ENCODE measurements at regions not wholly inside any gene's neighbourhood (a gene's known extent, or its start where the extent isn't known, plus 50 kb on each side); places are given as distances from the start of the nearest gene placed in this dataset.

- H3K4me2 ChIP-seq = no peak overlapping the region
- no peaks in the 10 kb centered on the region for H4K20me1 ChIP-seq (ENCODE audit: insufficient read depth, poor library complexity, severe bottlenecking)
- H3K36me3 ChIP-seq (replicated peaks; ENCODE audit: insufficient read depth, low read depth) = no peaks in the 10 kb centered on the region
- H3K27me3 ChIP-seq = no peaks in the 10 kb centered on the region
- no peak overlapping the region for H3K4me3 ChIP-seq
- WGBS (ENCODE audit: low lambda C conversion rate, missing lambda C conversion rate) = 81% methylated on average over 3 of the region's 3 CpGs
- no peaks in the 10 kb centered on the region for H3K9me3 ChIP-seq (ENCODE audit: low read depth)
- peaks cover 29% of the 10 kb centered on the region for H3K4me1 ChIP-seq (ENCODE audit: insufficient read depth)
- no peak for DNase-seq (ENCODE audit: low spot score)
- H2AFZ ChIP-seq = no peak overlapping the region
- TF ChIP-seq EZH2 (IDR thresholded peaks at IDR 0.05; ENCODE audit: borderline replicate concordance) (no peak), CTCF (IDR thresholded peaks at IDR 0.05; ENCODE audit: poor library complexity) (no peak), EZH2phosphoT487 (IDR thresholded peaks at IDR 0.05; ENCODE audit: low read depth, severe bottlenecking, unreplicated experiment) (no peak)
- H3K79me2 ChIP-seq = no peaks in the 10 kb centered on the region
- H3K9me2 ChIP-seq (replicated peaks; ENCODE audit: insufficient read depth) = no peaks in the 10 kb centered on the region
- H3K27ac ChIP-seq = no peak overlapping the region
Observed at GRCh38 chr5:160479220-160479619, 57.6 kb downstream of the PTTG1 start.

DNA sequence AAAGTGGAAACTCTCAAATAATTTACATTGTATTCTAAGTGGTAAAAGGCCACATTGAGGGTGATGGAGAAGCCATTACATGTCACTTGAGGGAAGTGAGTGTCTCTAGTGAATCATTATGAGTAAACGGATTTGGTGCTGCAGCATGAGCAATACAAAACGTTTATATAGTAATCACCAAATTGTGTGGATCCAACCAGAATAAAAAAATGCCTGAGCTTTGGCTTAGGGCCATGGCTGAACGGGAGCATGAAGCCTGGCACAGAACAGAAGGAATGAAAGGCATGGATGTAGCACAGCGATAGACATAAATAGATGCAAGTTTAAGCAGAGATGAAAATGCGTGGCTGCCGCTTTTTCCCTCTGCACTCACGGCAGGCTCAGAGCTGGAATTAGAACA is 58.3 kb downstream of the PTTG1 start:
- Histone ChIP-seq H2AFZ (no peak overlapping the region), H3K27me3 (no peaks in the 10 kb centered on the region), H3K4me2 (no peak overlapping the region), H3K36me3 (replicated peaks; ENCODE audit: insufficient read depth, low read depth) (no peaks in the 10 kb centered on the region), H3K4me1 (ENCODE audit: insufficient read depth) (peaks cover 29% of the 10 kb centered on the region), H3K27ac (no peak overlapping the region), H3K9me3 (ENCODE audit: low read depth) (no peaks in the 10 kb centered on the region), H3K4me3 (no peak overlapping the region), H3K9me2 (replicated peaks; ENCODE audit: insufficient read depth) (no peaks in the 10 kb centered on the region), H3K79me2 (no peaks in the 10 kb centered on the region), H4K20me1 (ENCODE audit: insufficient read depth, poor library complexity, severe bottlenecking) (no peaks in the 10 kb centered on the region)
- 65% methylated on average over 7 of the region's 7 CpGs for WGBS (ENCODE audit: low lambda C conversion rate, missing lambda C conversion rate)
- DNase-seq (ENCODE audit: low spot score) = no peak
- TF ChIP-seq EZH2phosphoT487 (IDR thresholded peaks at IDR 0.05; ENCODE audit: low read depth, severe bottlenecking, unreplicated experiment) = no peak
- TF ChIP-seq EZH2 (IDR thresholded peaks at IDR 0.05; ENCODE audit: borderline replicate concordance) = no peak
- TF ChIP-seq CTCF (IDR thresholded peaks at IDR 0.05; ENCODE audit: poor library complexity) = no peak

GRCh38 chr5:160480652-160481051 is 59.0 kb downstream of the PTTG1 start:
- Histone ChIP-seq H3K79me2 (no peaks in the 10 kb centered on the region), H3K9me2 (replicated peaks; ENCODE audit: insufficient read depth) (no peaks in the 10 kb centered on the region), H3K4me1 (ENCODE audit: insufficient read depth) (peaks cover 24% of the 10 kb centered on the region), H3K4me3 (no peak overlapping the region), H3K9me3 (ENCODE audit: low read depth) (no peaks in the 10 kb centered on the region), H3K36me3 (replicated peaks; ENCODE audit: insufficient read depth, low read depth) (no peaks in the 10 kb centered on the region), H3K27ac (no peak overlapping the region), H4K20me1 (ENCODE audit: insufficient read depth, poor library complexity, severe bottlenecking) (no peaks in the 10 kb centered on the region), H2AFZ (no peak overlapping the region), H3K27me3 (no peaks in the 10 kb centered on the region), H3K4me2 (no peak overlapping the region)
- TF ChIP-seq EZH2 (IDR thresholded peaks at IDR 0.05; ENCODE audit: borderline replicate concordance) (no peak), CTCF (IDR thresholded peaks at IDR 0.05; ENCODE audit: poor library complexity) (no peak), EZH2phosphoT487 (IDR thresholded peaks at IDR 0.05; ENCODE audit: low read depth, severe bottlenecking, unreplicated experiment) (no peak)
- 84% methylated on average over 1 of the region's 1 CpG for WGBS (ENCODE audit: low lambda C conversion rate, missing lambda C conversion rate)
- DNase-seq (ENCODE audit: low spot score) = no peak

- no peaks in the 10 kb centered on the region for H3K36me3 ChIP-seq (replicated peaks; ENCODE audit: insufficient read depth, low read depth)
- no peak overlapping the region for H3K4me3 ChIP-seq
- H3K27me3 ChIP-seq = no peaks in the 10 kb centered on the region
- peaks cover 6% of the 10 kb centered on the region for H3K4me1 ChIP-seq (ENCODE audit: insufficient read depth)
- TF ChIP-seq EZH2 (IDR thresholded peaks at IDR 0.05; ENCODE audit: borderline replicate concordance) = no peak
- TF ChIP-seq CTCF (IDR thresholded peaks at IDR 0.05; ENCODE audit: poor library complexity) = no peak
- TF ChIP-seq EZH2phosphoT487 (IDR thresholded peaks at IDR 0.05; ENCODE audit: low read depth, severe bottlenecking, unreplicated experiment) = no peak
- H3K4me2 ChIP-seq = no peak overlapping the region
- no peak overlapping the region for H2AFZ ChIP-seq
- H3K79me2 ChIP-seq = no peaks in the 10 kb centered on the region
- no peaks in the 10 kb centered on the region for H4K20me1 ChIP-seq (ENCODE audit: insufficient read depth, poor library complexity, severe bottlenecking)
- no peaks in the 10 kb centered on the region for H3K9me2 ChIP-seq (replicated peaks; ENCODE audit: insufficient read depth)
- no peaks in the 10 kb centered on the region for H3K9me3 ChIP-seq (ENCODE audit: low read depth)
- DNase-seq (ENCODE audit: low spot score) = no peak
- H3K27ac ChIP-seq = no peak overlapping the region
- WGBS (ENCODE audit: low lambda C conversion rate, missing lambda C conversion rate) = 96% methylated on average over 2 of the region's 2 CpGs
Observed at GRCh38 chr5:160484678-160485077, 63.0 kb downstream of the PTTG1 start.
